Activated T-cell treated with anti-CD3 and anti-CD28 coated beads for 1 hour (primary cell): ENCODE measurements at regions not wholly inside any gene's neighbourhood (a gene's known extent, or its start where the extent isn't known, plus 50 kb on each side); places are given as distances from the start of the nearest gene placed in this dataset.

Experiments used
- DNase-seq: peaks from one replicate; pipeline ENCODE4 v3.0.0-alpha.2; 2020; ENCODE audit warnings: low read depth

DNA sequence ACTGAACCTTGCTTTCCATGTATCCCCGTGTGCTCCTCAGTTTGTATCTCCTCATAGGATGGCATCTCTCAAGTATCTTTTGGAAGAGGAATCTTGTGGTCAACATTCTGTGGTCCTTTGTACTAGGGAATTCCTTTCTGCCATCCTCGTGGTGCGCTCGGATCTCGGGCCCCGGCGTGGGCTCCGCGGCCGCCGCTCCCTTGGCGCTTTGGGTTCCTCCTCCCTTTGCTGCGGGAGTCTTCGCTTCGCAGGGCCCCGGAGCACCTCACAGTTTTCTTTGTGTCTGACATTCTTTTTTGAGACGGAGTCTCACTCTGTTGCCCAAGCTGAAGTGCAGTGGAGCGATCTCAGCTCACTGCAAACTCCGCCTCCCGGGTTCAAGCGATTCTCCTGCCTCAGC lies 264.7 kb downstream of the IRS2 start:
- DNase-seq: no peak

DNA sequence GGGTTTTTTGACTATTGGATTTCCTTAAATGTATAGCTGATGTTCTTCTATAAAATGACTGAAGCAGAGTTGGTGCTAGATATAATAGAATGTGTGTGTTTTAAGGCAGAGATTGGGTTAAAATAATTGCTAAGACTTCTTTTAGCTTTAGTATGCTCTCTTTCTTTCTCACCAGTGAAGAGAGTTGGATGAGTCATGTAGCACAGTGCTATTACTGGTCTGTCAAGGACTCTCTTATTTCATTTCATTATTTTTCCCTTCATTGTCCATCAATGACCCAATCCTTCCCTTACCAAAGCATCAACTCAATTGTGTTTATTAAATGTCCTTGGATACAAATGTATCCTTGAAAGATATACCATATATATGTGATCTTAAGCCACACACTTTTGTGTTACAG lies 268.9 kb downstream of the IRS2 start:
- DNase-seq: no peak

DNA sequence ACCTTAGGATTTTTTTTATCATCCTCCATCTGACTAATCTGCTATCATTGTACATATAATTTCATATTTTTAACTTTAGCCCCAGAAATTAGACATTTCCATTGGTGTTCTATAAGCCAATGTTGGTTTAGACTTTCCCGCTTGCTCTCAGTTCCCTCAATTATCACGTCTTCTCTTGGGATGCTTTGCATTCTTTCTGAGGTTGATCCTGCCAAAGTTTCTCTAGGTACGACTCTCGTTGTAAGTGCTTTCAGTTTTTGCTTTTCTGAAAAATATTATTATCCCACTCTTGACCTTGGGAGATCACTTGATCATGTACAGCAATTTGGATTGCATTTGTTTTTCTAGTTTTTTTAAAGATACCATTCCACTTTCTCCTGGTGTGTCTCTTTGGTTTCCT lies 270.2 kb downstream of the IRS2 start:
- DNase-seq: no peak

DNA sequence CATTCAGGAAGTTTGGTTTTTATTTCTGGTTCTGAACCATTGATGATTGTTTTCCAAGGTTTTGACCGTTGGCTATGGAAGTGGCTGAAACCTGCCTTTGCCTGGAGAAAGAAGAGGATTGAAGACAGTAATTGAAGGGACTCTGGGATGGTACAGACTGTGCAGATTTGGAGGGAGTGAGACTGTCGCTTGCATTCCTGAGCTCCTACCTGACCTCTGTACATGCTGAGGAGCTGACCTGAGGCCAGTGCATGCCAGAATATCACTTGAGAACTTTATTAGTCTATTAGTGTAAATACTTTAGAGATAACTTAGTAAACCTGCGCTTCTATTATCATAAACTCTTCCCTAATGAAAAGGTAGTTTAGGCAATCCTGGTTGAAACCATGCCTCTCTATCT lies 276.4 kb downstream of the IRS2 start:
- DNase-seq: no peak

DNA sequence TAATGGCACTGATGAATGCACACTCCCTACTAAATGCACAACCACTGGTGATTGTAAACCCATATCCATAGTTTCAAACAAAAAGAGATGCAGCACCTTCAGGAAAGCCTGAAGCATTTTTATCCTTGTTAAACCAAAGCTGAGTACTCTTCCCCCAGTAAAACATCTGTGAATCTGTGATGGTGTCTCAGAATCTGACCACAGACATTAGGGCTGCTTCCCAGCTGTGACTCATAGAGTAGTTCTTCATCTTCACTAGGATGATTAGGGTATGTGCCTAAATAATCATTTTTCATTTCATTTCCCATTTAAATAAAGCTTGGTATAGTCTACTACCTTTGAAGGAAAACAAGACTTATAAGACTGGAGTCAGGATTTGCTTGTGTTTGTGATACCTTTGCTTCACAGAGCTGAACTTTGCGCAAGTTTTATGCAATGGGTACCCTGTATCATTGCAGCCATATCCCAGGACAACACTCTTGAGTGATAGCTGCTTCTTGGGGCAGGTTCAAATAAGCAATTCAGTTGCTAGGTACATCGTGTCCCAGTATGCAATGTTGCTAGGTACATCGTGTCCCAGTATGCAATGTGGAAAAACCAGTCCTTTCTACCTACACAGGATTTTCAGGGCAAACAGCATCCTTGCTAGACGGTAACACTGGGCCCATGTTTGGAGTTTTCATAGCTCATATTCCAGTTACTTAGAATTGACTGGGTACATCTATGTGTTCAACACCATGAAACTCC lies 277.1 kb downstream of the IRS2 start:
- no peak for DNase-seq

DNA sequence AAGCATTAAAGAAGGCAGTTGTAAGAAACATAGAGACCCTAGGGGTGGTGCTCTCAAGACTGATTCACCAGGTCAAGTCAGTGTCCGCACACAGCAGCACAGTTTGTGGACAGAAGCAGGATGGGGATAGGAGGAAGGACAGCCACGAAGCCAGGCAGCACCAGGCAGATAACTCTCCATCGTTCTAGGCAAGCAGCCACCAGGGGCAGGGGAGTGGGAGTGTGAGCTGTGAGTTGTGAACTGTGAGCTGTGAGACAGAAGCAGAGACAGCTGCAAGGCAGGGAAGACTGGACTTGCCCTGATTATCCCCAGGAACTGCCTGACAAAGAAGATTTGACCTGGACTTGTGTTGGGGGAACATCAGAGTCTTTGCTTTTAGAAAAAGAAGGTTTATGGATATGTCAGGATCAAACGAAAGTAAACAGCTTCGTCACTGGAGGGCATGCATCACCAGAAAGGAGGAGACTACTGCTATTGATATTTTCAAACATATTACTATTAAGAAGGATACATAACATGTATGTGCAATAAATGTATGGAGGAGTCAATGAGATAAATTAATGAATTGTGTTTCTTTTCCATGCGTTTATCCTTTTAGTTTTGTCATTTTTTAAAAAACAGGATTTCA lies 286.1 kb downstream of the IRS2 start:
- no peak for DNase-seq

DNA sequence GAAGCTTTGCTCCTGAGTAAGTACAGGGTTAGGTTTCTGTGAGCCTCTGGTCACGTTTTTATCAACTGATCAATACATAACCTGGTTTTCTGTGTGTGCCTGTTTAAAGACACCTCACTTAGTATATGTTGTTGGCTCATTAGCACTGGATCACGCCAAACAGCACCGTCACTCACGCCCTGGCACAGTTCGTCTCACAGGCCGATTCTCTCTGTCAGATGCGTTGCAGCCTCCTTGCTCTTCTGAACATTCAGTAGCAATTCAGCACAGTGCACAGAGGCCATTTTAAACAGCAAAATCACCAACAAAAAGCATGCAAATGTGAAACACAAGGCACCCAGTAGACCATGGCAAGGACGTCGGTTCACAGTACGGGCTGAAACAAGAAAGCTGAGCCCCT lies 288.5 kb downstream of the IRS2 start:
- no peak for DNase-seq

DNA sequence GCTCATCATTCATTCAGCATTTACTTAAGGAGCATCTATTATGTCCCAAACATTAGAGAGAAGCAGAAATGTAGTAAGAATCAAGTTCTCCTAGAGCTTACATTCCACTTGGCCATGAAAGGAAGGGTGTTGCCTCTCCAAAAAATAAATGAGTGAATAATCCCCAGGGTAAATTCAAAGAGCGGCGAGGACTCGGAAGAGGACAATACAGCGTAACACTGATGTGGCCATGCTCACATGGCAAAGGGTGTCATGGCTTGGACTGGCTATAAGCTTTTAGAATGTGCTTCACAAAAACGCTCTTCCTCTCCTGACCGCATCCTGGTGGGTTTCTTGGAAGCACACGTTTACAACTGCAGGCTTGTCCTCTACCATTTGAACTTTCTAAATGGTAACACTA lies 290.2 kb downstream of the IRS2 start:
- DNase-seq: no peak

DNA sequence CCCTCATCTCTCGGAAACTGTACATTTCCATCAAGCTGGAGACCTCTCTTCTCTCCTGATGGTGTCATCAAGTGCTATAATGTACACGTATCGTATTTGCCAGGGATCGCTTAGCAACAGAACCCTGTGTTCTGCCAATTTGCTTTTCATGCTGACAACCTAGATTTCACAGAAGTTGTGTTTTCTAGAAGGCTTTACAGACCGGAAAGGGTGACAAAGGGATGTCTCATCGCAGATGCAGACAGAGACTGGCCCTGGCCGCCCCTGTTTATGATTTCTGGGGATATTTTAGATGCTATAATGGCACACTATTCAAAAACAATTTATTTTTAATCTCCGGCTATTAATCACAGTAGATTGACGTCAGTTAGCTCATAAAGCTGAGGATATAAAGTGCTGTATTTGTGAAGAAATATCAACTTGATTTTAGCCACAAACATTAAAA lies 291.4 kb downstream of the IRS2 start:
- no peak for DNase-seq

DNA sequence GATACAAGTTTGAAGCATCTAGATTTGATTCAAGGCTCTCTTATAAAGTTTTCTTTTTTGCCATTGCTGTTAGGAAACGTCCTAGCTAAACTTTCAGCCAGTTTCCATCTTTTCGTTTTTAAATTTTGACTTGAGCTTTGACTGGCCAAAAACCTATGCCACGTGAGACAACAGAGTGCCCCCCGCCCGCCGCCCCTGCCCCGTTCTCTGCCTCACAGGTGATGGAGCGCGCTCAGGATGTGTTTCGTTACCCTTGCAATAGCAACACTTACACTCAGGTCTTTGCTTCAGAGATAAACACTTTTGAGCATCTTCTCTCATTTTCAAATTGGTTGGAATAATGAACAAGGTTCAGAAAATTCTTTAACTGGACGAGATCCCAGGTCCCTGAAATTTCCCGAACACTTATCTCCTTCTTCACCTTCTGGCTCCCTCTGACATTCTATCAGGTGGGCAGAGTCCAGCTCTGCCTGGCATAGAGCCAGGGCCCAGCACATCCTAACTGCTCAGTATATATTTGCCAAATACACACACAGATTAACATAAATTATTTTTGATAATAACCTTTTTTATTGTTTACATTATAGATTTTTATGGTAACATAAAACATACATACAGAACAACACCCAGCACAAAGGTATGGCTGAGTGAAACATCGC lies 301.1 kb downstream of the IRS2 start:
- no peak for DNase-seq

DNA sequence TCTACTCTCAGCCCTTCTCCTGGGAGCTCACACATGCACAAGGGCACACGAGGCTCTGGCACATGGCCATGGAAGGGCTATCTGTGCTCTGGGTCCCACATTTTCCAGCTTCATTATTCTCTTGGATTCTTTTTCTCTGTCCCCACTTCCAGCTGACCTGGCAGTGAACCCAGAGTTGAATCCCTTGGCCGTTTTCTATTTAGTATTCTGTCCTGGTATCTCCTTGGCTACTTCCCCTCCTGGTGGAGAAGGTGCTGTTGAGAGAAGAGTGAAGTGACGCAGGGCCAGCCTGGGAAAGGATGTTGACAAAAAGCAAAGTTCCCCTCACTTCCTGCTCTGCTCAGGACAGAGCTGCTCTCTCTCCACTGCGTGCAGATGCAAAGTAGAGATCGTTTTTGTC lies 303.1 kb downstream of the IRS2 start:
- DNase-seq: no peak

DNA sequence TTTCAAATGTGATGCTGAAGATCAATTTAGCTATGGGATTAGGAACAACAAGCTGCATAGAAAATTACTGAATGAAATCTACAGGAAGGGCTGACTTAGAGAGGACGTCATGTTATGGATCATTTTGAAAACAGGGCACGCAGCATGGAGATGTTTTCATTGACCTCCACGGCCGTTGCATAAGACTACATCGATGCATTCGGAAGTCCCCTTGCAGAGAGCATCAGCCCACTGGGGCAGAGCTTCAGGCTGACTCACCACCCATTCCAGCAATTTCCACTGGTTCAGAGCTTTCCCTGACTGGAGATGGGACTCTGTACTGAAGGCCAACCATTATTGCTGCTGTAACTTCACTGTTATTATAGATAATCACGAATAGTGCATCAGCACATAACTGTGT lies 305.3 kb downstream of the IRS2 start:
- no peak for DNase-seq

DNA sequence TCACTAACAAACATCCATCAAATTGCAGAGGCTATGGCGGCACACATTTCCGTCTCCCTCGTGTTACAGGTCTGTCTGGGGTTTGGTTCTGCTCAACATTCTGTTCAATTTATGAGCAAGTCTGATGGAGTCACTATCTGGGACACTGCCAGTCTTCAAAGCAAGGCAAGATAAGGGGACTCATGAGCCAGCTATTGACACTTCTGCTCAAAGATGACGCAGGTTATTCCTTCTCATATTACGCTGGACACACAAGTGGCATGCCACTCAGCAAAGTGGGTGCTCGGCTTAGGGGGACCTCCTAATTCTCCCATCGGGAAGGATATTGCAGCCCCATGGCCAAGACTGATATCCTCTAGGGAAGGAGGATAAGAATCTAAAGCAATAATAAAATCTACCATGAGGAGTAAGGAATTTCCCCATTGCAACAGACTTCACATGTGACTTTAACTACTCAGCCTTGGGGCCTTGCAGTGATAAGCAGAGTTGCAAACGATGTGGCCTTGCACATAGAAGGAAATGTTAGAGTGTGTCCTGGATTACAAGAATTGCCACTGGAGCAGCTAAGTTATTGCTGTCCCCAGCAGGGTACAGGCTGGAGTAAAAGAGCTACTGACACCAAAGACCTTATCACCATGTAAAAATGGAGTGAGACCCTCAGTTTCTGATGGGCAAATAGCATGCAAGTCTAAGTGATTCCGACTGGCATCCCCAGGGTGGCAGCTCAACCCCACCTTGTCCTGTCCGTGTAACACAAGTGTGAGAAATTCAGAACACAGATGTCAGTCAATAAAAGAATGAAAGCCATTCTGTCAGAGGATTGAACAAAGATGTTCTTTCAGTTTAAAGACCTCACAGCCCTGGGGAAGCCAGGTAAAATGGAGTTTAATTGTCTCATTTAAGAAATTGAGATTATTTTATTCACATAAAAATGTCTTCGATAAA lies 306.1 kb downstream of the IRS2 start:
- no peak for DNase-seq

DNA sequence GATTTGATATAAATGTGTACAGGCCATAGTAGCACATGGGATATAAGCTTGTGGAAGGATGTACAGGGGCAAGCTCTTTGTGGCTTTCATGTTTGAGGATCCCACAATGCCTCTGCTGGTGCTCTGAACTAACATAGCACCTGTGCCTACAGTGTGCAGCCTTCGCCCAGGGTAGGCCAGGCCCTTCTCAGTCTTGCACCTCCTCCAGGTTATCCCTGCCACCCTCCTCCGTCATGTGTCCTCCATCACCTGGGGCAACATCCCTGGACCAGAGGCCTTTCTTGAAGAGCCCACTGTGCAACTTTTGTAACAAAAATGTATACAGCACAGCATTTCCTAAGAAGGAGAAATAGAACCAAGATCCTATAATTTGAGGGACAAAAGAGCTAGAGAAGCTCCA lies 306.8 kb downstream of the IRS2 start:
- DNase-seq: no peak

DNA sequence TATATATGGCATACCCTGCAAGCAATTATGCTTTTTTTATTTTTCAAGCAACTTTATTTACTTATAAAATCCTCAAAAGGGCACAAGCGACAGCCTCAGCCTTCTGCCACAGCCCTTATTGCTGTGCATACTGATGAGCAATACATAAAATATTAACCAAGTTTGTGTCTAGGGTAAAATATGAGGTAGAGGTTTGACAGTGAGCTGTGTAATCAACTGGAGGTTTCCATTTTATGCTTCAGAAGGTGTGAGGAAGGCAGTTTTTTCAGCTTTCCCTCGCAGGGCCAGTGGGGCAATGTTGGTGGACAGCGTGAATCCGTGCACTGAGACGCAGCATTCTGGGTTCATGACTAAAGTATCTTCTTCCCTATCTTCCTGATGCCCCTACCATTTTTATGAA lies 310.4 kb downstream of the IRS2 start:
- DNase-seq: no peak

DNA sequence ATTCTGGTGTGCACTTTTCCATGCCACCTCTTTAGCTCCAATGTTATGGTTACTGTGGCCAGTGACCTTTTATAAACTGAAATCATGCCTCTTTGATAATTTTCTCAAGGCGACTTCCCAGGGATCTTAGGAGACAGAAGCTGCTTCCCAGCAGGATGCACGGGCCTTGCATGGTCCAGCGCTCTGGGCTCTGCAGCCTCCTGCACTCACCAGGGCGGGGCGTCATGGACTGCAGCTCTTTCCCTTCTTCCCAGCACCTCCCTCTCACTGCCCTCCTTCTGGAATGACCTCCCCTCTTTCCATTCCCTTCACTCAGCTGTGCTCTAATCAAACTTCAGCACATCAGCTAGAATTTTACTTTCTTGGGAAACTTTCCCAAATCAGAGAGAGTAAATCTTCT lies 318.3 kb downstream of the IRS2 start:
- DNase-seq: no peak

DNA sequence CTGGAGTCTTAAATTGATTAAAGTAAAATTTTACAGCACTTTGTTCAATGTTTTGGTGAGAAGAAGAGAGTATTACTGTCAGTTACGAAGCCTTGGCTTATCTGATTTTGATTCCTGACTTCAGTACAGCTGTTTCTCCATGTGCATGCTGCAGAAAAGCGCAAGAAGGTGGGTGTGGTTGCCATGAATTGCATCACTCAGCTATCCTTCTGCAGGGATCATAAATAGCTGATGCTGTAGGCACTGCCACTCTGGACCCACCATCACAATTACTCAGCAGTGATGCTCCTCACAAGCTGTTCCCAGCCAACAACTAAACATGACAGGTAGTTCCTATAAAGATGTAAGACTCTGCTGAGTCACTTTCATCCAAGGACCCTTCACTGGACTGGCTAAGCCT lies 321.2 kb downstream of the IRS2 start:
- no peak for DNase-seq

DNA sequence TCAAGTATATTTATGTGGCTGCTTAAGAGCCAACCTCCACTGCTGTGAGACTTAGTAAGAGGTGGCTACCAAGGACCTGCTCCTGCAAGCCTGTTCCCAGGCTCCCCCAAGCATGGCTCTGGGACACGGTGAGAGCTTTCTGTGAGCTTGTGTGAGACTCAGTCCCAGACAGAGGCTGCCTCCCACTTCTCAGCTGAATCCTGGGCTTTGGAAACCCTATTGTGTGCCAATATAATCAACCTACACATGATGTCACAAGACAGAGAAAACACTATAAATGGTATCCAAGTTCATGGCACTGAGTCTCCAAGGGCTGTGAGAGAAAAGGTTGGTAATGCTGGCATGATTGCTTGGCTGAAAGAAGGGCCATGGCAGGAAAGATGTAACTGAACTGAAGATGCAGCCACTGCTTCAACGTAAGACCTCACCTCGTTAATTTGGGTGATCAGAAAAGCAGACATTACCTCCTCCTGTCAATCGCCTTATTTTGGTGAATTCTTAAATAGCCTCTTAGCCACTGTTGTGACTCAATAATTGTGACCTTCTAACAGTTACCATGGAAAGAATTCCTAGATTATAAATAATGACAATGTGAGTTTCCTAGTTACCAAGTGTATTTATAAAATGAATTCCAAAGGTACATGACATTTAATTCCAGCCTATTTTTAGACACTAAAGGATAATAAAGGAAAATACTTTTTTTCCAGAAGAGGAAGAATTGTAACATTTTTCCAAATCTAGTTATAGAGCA lies 332.0 kb downstream of the IRS2 start:
- no peak for DNase-seq

DNA sequence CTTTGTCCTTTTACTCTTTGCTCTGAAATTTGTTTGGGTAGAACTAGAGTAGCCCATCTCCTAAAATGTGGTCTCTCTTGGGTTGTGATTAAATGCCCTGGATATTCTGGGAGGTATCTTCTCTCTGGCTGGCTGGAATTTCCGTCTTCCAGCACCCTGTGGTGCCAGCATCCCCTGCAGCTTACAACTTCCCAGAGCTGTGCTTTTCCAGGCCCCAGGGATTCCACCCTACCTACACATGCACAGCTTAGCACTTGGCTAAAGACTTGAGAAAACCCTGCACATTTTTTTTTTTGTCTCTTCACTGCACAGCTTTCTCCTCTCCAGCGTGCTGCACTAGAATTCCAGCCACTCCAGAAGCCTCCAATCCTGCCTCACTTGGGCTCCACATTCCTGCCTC lies 334.7 kb downstream of the IRS2 start:
- DNase-seq: no peak

DNA sequence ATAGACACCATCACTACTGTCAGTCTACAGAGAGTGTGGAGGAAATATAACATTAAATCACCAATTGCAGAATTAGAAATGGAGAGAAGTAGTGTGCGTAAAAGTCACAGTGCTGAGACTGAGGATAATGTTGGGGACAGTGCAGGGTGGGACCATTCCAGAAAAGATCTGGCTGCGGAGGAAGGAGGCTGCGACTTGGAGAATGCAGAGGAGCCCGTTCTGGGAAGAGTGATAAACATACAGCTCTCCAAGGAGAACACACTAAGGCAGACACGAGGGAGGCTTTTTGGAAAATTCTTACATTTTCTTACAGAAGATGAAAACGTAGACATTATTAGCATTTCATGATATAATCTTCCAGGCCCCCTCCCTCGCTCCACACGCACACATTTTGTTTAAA lies 337.8 kb downstream of the IRS2 start:
- DNase-seq: no peak

DNA sequence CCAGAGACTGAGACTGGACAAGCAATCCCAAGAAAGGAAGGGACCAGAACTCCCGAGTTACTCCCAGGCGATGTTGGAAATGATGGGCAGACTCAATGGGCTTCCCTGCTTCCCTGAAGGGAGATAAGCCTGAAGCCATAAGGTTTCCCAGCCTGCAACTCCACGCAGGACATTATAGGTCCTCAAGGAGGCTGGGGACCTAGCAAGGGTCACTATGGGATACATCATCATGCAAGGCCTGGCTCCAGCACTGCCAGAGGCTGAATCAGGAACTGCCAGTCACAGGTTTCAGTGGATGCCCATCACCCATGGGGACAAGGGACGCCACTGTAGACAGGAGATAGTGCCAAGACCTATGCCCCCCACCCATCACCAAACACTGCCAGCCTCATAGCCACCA lies 338.7 kb downstream of the IRS2 start:
- DNase-seq: no peak

DNA sequence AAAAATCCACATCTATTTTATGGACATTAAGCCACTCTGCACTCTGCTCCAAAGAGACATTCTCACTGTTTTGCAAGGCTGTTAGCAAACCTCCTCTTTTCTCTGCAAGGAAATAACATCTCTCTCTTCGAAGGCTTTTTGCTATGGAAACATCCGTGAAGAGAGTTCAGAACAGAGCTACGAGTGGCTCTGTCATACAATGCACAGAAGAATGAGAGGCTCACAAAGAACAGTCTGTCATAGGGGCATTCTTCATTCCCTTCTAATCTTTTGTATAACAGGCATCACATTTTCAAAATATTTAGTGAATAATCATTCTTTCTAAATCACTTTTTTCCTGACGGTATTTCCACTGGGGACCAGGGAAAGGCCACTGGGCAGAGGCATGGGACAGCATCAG lies 346.1 kb downstream of the IRS2 start:
- no peak for DNase-seq
